SK-N-SH (cell line): ENCODE measurements at regions not wholly inside any gene's neighbourhood (a gene's known extent, or its start where the extent isn't known, plus 50 kb on each side); places are given as distances from the start of the nearest gene placed in this dataset.
A peak's percentile ranks its signal among the peaks of the same experiment; 100 is the strongest.

Source experiments
- CTCF ChIA-PET: fragments of 300-600, 350-600 bp; formaldehyde crosslinking; extraction: SDS; loops from one replicate; lab custom pipeline; 2021; lab: Yijun Ruan, JAX
- POLR2A ChIA-PET: fragments of 350-600 bp; sonication (Branson Sonifier 250); formaldehyde crosslinking; extraction: SDS; loops from one replicate; lab custom pipeline; 2020; ENCODE audit warnings: antibody characterized with exemption, inconsistent platforms; lab: Yijun Ruan, JAX
- DNase-seq: peaks from one replicate; pipeline ENCODE4 v3.0.0; 2012
- H2AFZ ChIP-seq: fragments of 200-600 bp; sonication (generic); 2 replicates; pipeline ENCODE4 v1.8.1; 2016; ENCODE audit warnings: antibody characterized with exemption, mild to moderate bottlenecking, low read depth
- H3F3A ChIP-seq: fragments of 200-600 bp; sonication (generic); replicated peaks from 2 replicates; pipeline ENCODE3; 2016; ENCODE audit warnings: antibody characterized with exemption, mild to moderate bottlenecking; ENCODE audit not compliant: insufficient read depth
- H3K27ac ChIP-seq, 2 experiments: fragments of 200-500 bp in 1 of 2; fragments of 200-600 bp in 1 of 2; sonication (Bioruptor generic) in 1 of 2; sonication (generic), shearing (Covaris generic) in 1 of 2; 2 replicates each; pipeline versions ENCODE4 v1.5.1 to v1.6.1; 2014 to 2016; ENCODE audit warnings: low read depth in 2 of 2, inconsistent platforms in 1 of 2, low read length in 1 of 2, mild to moderate bottlenecking in 1 of 2, mixed read lengths in 1 of 2
- H3K27me3 ChIP-seq: fragments of 200-600 bp; sonication (generic), shearing (Covaris generic); 2 replicates; pipeline ENCODE4 v1.6.1; 2016; ENCODE audit warnings: mixed run types; ENCODE audit not compliant: insufficient read depth
- H3K36me3 ChIP-seq, 2 experiments: fragments of 200-500 bp in 1 of 2; fragments of 200-600 bp in 1 of 2; sonication (Bioruptor generic) in 1 of 2; sonication (generic) in 1 of 2; replicated peaks in 1 of 2; 2 replicates each; pipeline versions ENCODE3 to v1.5.1; 2014 to 2016; ENCODE audit warnings: low read length in 1 of 2, mild to moderate bottlenecking in 1 of 2; ENCODE audit not compliant: insufficient read depth in 2 of 2, control insufficient read depth in 1 of 2
- H3K4me1 ChIP-seq, 2 experiments: fragments of 200-500 bp in 1 of 2; fragments of 200-600 bp in 1 of 2; sonication (Bioruptor generic) in 1 of 2; sonication (generic), shearing (Covaris generic) in 1 of 2; 2 replicates each; pipeline versions ENCODE4 v1.5.1 to v1.6.1; 2014 to 2016; ENCODE audit warnings: low read depth in 1 of 2, low read length in 1 of 2, mixed run types in 1 of 2; ENCODE audit not compliant: insufficient read depth in 2 of 2, control insufficient read depth in 1 of 2
- H3K4me2 ChIP-seq: fragments of 200-600 bp; sonication (generic), shearing (Covaris generic); 2 replicates; pipeline ENCODE4 v1.6.1; 2017; ENCODE audit warnings: mixed run types
- H3K4me3 ChIP-seq, 2 experiments: fragments of 200-500 bp in 1 of 2; fragments of 200-600 bp in 1 of 2; sonication (Bioruptor generic) in 1 of 2; sonication (generic), shearing (Covaris generic) in 1 of 2; 2 replicates each; pipeline versions ENCODE4 v1.5.1 to v1.8.1; 2014 to 2016; ENCODE audit warnings: low read depth in 2 of 2, inconsistent platforms in 1 of 2, low read length in 1 of 2, mild to moderate bottlenecking in 1 of 2, mixed read lengths in 1 of 2, moderate library complexity in 1 of 2
- H3K79me2 ChIP-seq: fragments of 200-600 bp; sonication (generic); 2 replicates; pipeline ENCODE4 v1.8.1; 2017; ENCODE audit warnings: mild to moderate bottlenecking; ENCODE audit not compliant: insufficient read depth
- H3K9ac ChIP-seq: fragments of 200-600 bp; sonication (generic); 2 replicates; pipeline ENCODE4 v1.6.1; 2017; ENCODE audit warnings: mixed run types
- H3K9me2 ChIP-seq: fragments of 200-600 bp; sonication (generic); 2 replicates; pipeline ENCODE4 v1.6.1; 2017; ENCODE audit warnings: mixed run types
- H3K9me3 ChIP-seq: fragments of 200-600 bp; sonication (generic); 2 replicates; pipeline ENCODE4 v1.6.1; 2017; ENCODE audit warnings: mixed run types, mild to moderate bottlenecking, moderate library complexity
- H4K20me1 ChIP-seq: fragments of 200-600 bp; sonication (generic); 2 replicates; pipeline ENCODE4 v1.6.1; 2017; ENCODE audit warnings: mild to moderate bottlenecking, mixed run types; ENCODE audit not compliant: insufficient read depth
- CTCF ChIP-seq: fragments of 200-600 bp; sonication (generic); IDR thresholded peaks from 2 replicates; pipeline ENCODE4 v1.6.1; 2017; ENCODE audit warnings: antibody characterized with exemption, mild to moderate bottlenecking, moderate library complexity
- EP300 ChIP-seq, 2 experiments: IDR thresholded peaks; 2 replicates each; pipeline versions ENCODE4 v1.4.0 to v1.6.1; 2012; ENCODE audit warnings: borderline replicate concordance in 1 of 2, low read depth in 1 of 2, low read length in 1 of 2
- GATA2 ChIP-seq: sonication (generic); formaldehyde crosslinking; IDR thresholded peaks from 2 replicates; pipeline ENCODE4 v1.5.0; 2020; ENCODE audit warnings: mild to moderate bottlenecking, missing genetic modification reagents
- IRF3 ChIP-seq: fragments of 150-350 bp; IDR thresholded peaks from 2 replicates; pipeline ENCODE4 v1.6.1; 2016; ENCODE audit warnings: mild to moderate bottlenecking, low read depth, low read length
- JUND ChIP-seq: IDR thresholded peaks from 2 replicates; pipeline ENCODE4 v1.4.0; 2012
- MEF2A ChIP-seq: IDR thresholded peaks from 2 replicates; pipeline ENCODE4 v1.4.0; 2012; ENCODE audit warnings: low read depth, borderline replicate concordance
- PBX3 ChIP-seq: IDR thresholded peaks from 2 replicates; pipeline ENCODE4; 2012
- RCOR1 ChIP-seq: fragments of 150-350 bp; IDR thresholded peaks from 2 replicates; pipeline ENCODE4 v1.6.1; 2017; ENCODE audit warnings: antibody characterized with exemption, low read length
- REST ChIP-seq: IDR thresholded peaks from 2 replicates; pipeline ENCODE4 v1.6.1; 2012; ENCODE audit warnings: mild to moderate bottlenecking, low read depth, low read length, moderate library complexity
- SMC3 ChIP-seq: IDR thresholded peaks from 2 replicates; pipeline ENCODE4 v1.6.1; 2012; ENCODE audit warnings: low read depth, low read length, improper control_type of control experiment
- TAF1 ChIP-seq: IDR thresholded peaks from 2 replicates; pipeline ENCODE4 v1.6.1; 2012; ENCODE audit warnings: low read depth, mild to moderate bottlenecking, low read length, moderate library complexity, borderline replicate concordance
- TCF12 ChIP-seq: IDR thresholded peaks from 2 replicates; pipeline ENCODE4 v1.4.0; 2012
- USF2 ChIP-seq: fragments of 150-350 bp; IDR thresholded peaks from 2 replicates; pipeline ENCODE4 v1.6.1; 2017; ENCODE audit warnings: antibody characterized with exemption, low read length, low read depth, borderline replicate concordance
- WGBS: methylation state at CpG from one replicate; pipeline ENCODE4 v1.1.6; 2017; ENCODE audit warnings: low lambda C conversion rate; 5-methylcytosine and 5-hydroxymethylcytosine counted together

DNA sequence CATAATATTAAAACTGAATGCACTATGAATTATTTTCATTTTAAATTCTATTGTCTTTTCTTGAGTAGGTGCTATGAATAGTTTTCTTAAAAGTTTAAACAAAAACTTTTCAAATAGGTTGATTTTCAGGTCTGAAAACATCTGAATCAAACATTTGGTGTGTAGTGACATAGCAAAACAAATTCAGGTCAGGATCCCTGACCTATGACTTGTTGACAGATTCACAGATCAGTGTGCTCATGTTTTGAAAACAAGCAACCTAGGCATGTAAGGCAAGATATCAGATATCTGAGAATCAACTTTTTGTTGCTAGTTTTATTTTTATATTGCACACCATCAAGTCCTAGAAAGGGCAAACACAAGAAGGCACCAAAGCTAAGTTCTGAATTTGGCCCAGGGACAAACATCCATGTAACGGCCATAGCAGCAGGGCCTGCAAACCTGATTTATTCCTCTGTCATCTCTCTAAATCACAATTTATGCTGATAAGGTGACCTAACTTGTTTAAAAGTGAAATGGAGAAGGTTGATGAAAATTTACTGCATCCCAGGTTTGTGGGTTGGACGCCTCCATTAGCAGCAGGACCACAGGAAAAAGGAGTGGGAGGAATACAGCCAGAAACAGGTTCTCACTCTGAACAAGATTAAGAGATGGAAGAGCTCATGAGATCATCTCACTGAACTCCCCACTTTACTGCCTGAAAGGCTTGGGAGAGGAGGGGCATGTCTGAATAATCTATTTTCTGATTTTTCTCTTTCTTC is 337.7 kb downstream of the KCNRG start:
- Histone ChIP-seq H3K79me2 (no peaks in the 10 kb centered on the region), H3F3A (no peaks in the 10 kb centered on the region), H2AFZ (no peak overlapping the region), H3K9me2 (no peaks in the 10 kb centered on the region)
- CTCF ChIA-PET, result interaction anchor here (0.6 to 1.8 kb wide), 3 partner anchors 13 to 161 kb away, joined by 3 to 6 read pairs (median 3); no protein-coding TSS in a partner anchor
- TF ChIP-seq USF2, result no peak
- no peak for TF ChIP-seq CTCF
- peak; percentile 74 for TF ChIP-seq GATA2 (CRISPR knock-in tag)
- no peak for TF ChIP-seq TCF12
- TF ChIP-seq RCOR1, result 0 out of 2 replicates have a peak, but pooled peaks have one; percentile 20
- TF ChIP-seq, all 33 proteins: peak for 2
- POLR2A ChIA-PET, result no interaction called here
- Histone ChIP-seq H3K4me3 (no peak overlapping the region), H3K36me3 (no peaks in the 10 kb centered on the region), H3K4me2 (no peak overlapping the region), H3K9me3 (no peaks in the 10 kb centered on the region), H3K9ac (no peak overlapping the region), H4K20me1 (no peaks in the 10 kb centered on the region), H3K27ac (no peak overlapping the region), H3K4me1 (peaks cover 3 to 5% of the 10 kb centered on the region in 2 experiments; a peak in 2 of 4 replicates), H3K27me3 (no peaks in the 10 kb centered on the region)
- WGBS, result 47% methylated on average over 2 of the region's 2 CpGs
- DNase-seq, result no peak

- 84% methylated on average over 3 of the region's 3 CpGs for WGBS
- Histone ChIP-seq H3K4me1 (peaks cover 8% of the 10 kb centered on the region in 2 experiments; a peak in 2 of 4 replicates), H3K36me3 (no peaks in the 10 kb centered on the region), H3K4me2 (no peak overlapping the region), H4K20me1 (no peaks in the 10 kb centered on the region), H3K27me3 (no peaks in the 10 kb centered on the region), H2AFZ (no peak overlapping the region), H3K4me3 (no peak overlapping the region), H3K27ac (no peak overlapping the region), H3K9me3 (no peaks in the 10 kb centered on the region), H3K9ac (no peak overlapping the region), H3F3A (no peaks in the 10 kb centered on the region), H3K79me2 (no peaks in the 10 kb centered on the region), H3K9me2 (no peaks in the 10 kb centered on the region)
- CTCF ChIA-PET, result interaction anchor here (0.8 to 1.8 kb wide), 3 partner anchors 12 to 378 kb away, joined by 3 to 6 read pairs (median 3); no protein-coding TSS in a partner anchor
- DNase-seq, result no peak
- POLR2A ChIA-PET, result no interaction called here
- TF ChIP-seq GATA2 (CRISPR knock-in tag) (no peak), TAF1 (no peak), PBX3 (no peak), REST (no peak), USF2 (no peak), TCF12 (no peak), JUND (no peak), IRF3 (no peak), EP300 (IDR thresholded peaks at IDR 0.05; ENCODE audit: borderline replicate concordance in 1 of 2, low read depth in 1 of 2, low read length in 1 of 2) (no peak), MEF2A (no peak), SMC3 (no peak)
Observed at GRCh38 chr13:50353651-50354415, 338.6 kb downstream of the KCNRG start.
